HEK293 (cell line): ENCODE measurements at regions not wholly inside any gene's neighbourhood (a gene's known extent, or its start where the extent isn't known, plus 50 kb on each side); places are given as distances from the start of the nearest gene placed in this dataset.

Experiments used
- CTCF ChIP-seq: fragments of 450-650 bp; formaldehyde crosslinking; IDR thresholded peaks from 2 replicates; pipeline ENCODE4 v1.5.1; 2016; ENCODE audit warnings: missing biosample characterization, missing genetic modification characterization
- GLIS1 ChIP-seq: fragments of 450-650 bp; formaldehyde crosslinking; IDR thresholded peaks from 2 replicates; pipeline ENCODE4 v1.5.1; 2016; ENCODE audit warnings: missing biosample characterization, missing genetic modification characterization
- KLF9 ChIP-seq: fragments of 450-650 bp; formaldehyde crosslinking; IDR thresholded peaks from 2 replicates; pipeline ENCODE4 v1.5.1; 2016; ENCODE audit warnings: missing biosample characterization, missing genetic modification characterization, low read depth
- PATZ1 ChIP-seq: fragments of 450-650 bp; formaldehyde crosslinking; IDR thresholded peaks from 2 replicates; pipeline ENCODE4 v1.5.1; 2016; ENCODE audit warnings: missing biosample characterization, missing genetic modification characterization
- SP7 ChIP-seq: fragments of 450-650 bp; formaldehyde crosslinking; IDR thresholded peaks from 2 replicates; pipeline ENCODE4 v1.5.1; 2016; ENCODE audit warnings: missing biosample characterization, missing genetic modification characterization
- ZBTB10 ChIP-seq: fragments of 450-650 bp; formaldehyde crosslinking; IDR thresholded peaks from 2 replicates; pipeline ENCODE4 v1.5.1; 2016; ENCODE audit warnings: missing biosample characterization, missing genetic modification characterization
- ZEB2 ChIP-seq: fragments of 450-650 bp; formaldehyde crosslinking; IDR thresholded peaks from 2 replicates; pipeline ENCODE4 v1.5.1; 2016; ENCODE audit warnings: missing biosample characterization, missing genetic modification characterization
- ZNF645 ChIP-seq: fragments of 450-650 bp; formaldehyde crosslinking; IDR thresholded peaks from 2 replicates; pipeline ENCODE4; 2016; ENCODE audit warnings: missing biosample characterization, missing genetic modification characterization
- ZSCAN18 ChIP-seq: fragments of 450-650 bp; formaldehyde crosslinking; IDR thresholded peaks from 2 replicates; pipeline ENCODE4 v1.5.1; 2016; ENCODE audit warnings: missing biosample characterization, missing genetic modification characterization

GRCh38 chr12:90677055-90677454 lies 277.9 kb downstream of the CCER1 start:
- TF ChIP-seq ZSCAN18 (tag by site-specific recombination) = no peak
- no peak for TF ChIP-seq SP7 (tag by site-specific recombination)
- TF ChIP-seq CTCF (tag by site-specific recombination) = no peak
- TF ChIP-seq ZEB2 (tag by site-specific recombination) = no peak
- no peak for TF ChIP-seq ZBTB10 (tag by site-specific recombination)
- TF ChIP-seq PATZ1 = no peak
- no peak for TF ChIP-seq ZNF645
- TF ChIP-seq KLF9 (tag by site-specific recombination) = no peak
- no peak for TF ChIP-seq GLIS1 (tag by site-specific recombination)
